C4-2B (cell line): ENCODE measurements at regions not wholly inside any gene's neighbourhood (a gene's known extent, or its start where the extent isn't known, plus 50 kb on each side); places are given as distances from the start of the nearest gene placed in this dataset.

ENCODE experiments used
- H3K27ac ChIP-seq: fragments of 450-650 bp; 2 replicates; pipeline ENCODE4 v1.5.1; 2017
- ZFX ChIP-seq: fragments of 450-650 bp; IDR thresholded peaks from 2 replicates; pipeline ENCODE4 v1.6.1; 2017
- TF ChIP-seq, protein P1 (sequence below): fragments of 450-650 bp; conservative IDR thresholded peaks from 2 replicates; pipeline ENCODE4 v1.5.1; 2017; ENCODE audit warnings: mild to moderate bottlenecking

DNA sequence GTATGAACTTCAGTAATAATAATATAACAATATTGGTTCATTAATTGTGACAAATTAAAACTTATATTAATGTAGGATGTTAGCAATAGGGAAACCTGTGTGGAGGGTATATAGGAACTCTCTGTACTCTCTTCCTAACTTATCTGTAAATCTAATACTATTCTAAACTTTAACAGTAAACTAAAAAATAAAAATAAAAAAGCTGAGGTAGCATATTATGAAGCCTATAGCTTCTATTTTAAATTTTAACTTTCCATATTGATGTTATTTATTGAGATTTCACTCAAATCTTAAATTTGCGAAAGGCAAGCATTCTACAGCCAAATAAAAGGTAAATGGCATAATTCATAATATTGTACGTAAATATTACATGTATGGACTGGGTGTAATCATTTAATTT, 326.4 kb downstream of the MEI4 start:
- TF ChIP-seq, protein P1, sequence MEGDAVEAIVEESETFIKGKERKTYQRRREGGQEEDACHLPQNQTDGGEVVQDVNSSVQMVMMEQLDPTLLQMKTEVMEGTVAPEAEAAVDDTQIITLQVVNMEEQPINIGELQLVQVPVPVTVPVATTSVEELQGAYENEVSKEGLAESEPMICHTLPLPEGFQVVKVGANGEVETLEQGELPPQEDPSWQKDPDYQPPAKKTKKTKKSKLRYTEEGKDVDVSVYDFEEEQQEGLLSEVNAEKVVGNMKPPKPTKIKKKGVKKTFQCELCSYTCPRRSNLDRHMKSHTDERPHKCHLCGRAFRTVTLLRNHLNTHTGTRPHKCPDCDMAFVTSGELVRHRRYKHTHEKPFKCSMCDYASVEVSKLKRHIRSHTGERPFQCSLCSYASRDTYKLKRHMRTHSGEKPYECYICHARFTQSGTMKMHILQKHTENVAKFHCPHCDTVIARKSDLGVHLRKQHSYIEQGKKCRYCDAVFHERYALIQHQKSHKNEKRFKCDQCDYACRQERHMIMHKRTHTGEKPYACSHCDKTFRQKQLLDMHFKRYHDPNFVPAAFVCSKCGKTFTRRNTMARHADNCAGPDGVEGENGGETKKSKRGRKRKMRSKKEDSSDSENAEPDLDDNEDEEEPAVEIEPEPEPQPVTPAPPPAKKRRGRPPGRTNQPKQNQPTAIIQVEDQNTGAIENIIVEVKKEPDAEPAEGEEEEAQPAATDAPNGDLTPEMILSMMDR: no peak
- no peak for TF ChIP-seq ZFX

DNA sequence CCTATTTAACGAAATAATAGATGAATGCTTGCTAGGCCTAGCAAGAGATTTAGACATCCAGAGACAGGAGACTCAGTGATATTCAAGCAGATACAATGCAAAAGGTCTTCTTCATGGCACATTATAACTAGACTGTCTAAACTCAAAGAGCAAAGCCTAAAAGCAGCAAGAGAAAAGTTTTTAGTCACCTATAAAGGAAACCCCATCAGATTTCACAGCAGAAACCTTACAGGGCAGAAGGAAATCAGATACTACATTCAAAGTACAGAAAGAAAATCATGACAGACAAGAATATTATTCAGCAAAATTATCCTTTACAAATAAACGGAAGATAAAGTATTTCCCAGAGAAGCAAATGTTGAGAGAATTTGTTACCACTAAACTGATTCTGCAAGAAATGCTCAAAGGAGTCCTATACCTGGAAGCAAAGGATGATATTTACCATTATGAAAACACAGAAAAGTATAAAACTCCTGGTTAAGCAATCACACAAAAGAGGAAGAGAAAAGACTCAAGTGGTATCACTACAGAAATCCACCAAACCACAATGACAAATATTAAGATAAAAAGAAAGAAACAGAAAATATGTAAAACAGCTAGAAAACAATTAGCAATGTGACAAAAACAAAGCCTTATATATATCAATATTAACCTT, 333.7 kb downstream of the MEI4 start:
- H3K27ac ChIP-seq: no peak overlapping the region
- TF ChIP-seq, protein P1: no peak
- TF ChIP-seq ZFX: no peak

More for the DNA sequence above, 326.4 kb downstream of the MEI4 start:
- H3K27ac ChIP-seq: no peak overlapping the region

DNA sequence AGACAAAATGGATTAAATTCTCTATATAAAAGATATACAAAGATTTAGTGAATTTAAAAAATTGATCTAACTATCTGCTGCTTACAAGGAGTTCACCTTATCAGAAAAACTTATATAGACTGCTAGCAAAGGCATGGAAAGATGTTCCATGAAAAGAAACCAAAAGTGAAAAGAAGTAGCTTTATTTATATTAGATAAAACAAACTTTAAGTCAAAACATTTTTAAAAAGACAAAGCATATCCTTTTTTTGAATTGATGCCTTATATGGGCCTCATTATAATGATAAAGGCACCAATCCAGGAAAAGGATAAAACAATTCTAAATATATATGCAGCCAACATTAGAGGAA, 334.2 kb downstream of the MEI4 start:
- no peak overlapping the region for H3K27ac ChIP-seq
- TF ChIP-seq, protein P1: no peak
- TF ChIP-seq ZFX: no peak

DNA sequence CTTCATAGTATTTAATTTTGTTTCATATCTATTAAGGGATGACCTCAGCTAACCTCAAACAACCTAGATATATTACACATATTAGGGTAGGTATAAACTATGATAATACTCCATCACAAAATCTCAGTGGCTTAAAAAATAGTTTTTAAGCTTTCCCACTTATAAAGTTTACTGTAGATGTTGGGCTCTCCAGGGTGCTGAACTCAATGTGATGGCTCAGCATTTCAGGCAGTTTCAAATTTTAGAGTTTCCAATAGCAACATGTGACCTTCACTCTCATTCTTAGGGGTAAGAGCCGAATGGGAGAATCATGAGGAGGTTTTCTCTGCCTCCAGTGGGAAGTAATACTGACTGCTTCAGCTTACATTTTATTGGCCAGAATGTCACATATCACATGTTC, 357.3 kb downstream of the MEI4 start:
- TF ChIP-seq ZFX: no peak
- TF ChIP-seq, protein P1: no peak
- H3K27ac ChIP-seq: no peak overlapping the region

DNA sequence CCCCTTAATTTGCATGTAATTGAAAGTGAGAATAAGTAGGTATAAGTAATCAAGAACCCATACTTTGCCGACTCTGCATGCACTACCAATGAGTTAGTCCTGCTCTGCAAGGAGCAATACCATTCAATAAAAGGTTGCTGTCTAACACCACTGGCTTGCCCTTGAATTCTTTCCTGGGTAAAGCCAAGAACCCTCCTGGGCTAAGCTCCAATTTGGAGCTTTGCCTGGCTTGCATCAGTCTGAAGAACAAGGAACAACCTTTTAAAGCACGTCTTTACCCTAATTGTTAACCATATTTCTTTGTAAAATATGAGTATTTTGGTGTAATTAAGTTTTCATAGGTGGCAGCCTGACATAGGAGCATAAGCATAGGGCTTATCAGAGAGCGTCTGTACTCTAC, 367.7 kb downstream of the MEI4 start:
- no peak for TF ChIP-seq ZFX
- TF ChIP-seq, protein P1: no peak
- H3K27ac ChIP-seq: no peak overlapping the region

DNA sequence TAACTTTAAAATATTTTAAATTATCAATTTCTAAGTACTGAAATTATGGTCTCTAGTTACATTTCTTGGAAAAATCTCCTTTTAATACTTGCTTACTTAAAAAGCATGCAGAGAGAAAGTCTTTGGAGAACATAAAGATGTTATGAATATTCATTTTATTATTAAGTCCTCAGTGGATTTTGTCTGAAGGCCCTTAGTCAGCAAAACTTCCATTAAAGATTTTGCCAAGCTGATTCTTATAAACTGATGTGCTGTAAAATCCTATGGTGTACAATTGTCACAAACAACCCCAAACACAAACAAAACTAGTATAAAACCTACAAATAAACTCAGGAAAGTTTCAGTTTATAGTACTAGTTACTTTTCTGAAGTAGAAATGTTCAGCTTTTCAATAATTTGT, 372.7 kb downstream of the MEI4 start:
- TF ChIP-seq ZFX: no peak
- TF ChIP-seq, protein P1: no peak
- H3K27ac ChIP-seq: no peak overlapping the region

DNA sequence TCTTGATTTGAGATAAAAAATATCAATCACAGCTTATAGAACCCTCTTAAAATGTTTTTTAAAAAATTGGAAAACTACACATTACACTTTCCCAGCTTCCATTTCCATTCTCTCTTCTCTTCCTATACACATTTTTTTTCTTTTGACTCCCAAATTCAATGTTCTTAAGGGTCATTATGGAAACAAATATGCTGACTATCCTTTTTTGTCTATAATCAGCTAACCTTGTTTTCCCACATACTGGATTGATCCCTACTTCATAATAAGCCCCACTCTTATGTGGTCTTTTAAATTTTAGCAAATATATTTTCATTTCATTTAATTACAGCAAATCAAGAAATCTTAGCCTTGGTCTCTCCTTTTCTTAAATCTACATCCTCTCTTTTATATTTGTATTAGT, 378.4 kb downstream of the MEI4 start:
- H3K27ac ChIP-seq: no peak overlapping the region
- TF ChIP-seq, protein P1: no peak
- no peak for TF ChIP-seq ZFX
